ENCODE measurements at regions not wholly inside any gene's neighbourhood (a gene's known extent, or its start where the extent isn't known, plus 50 kb on each side); places are given as distances from the start of the nearest gene placed in this dataset.

GRCh38 chr15:46617507-46617906 lies 982.7 kb downstream of the SQOR start:
- POLR2A ChIA-PET: no interaction called here

GRCh38 chr15:46618984-46619383 lies 984.2 kb downstream of the SQOR start:
- POLR2A ChIA-PET: no interaction called here
- no peak for ATAC-seq

More at GRCh38 chr15:46617507-46617906, 982.7 kb downstream of the SQOR start:
- H3K36me3 Mint-ChIP-seq: peaks cover 0 to 5% (median 0%) of the 10 kb centered on the region in 3 donors
- DNase-seq (no peak), ATAC-seq (no peak)
- no peak overlapping the region for H3K27ac Mint-ChIP-seq
- H3K4me1 Mint-ChIP-seq: no peaks in the 10 kb centered on the region
- H3K9me3 Mint-ChIP-seq: peaks cover 0 to 28% (median 5%) of the 10 kb centered on the region in 9 donors
- H3K4me3 Mint-ChIP-seq: no peak overlapping the region
- no peaks in the 10 kb centered on the region for H3K27me3 Mint-ChIP-seq

GRCh38 chr15:46620392-46621013 lies 985.7 kb downstream of the SQOR start:
- H3K36me3 Mint-ChIP-seq: peaks cover 0 to 5% (median 0%) of the 10 kb centered on the region in 3 donors
- no peak overlapping the region for H3K27ac Mint-ChIP-seq
- peaks cover 0 to 36% (median 13%) of the 10 kb centered on the region in 9 donors for H3K9me3 Mint-ChIP-seq
- H3K4me1 Mint-ChIP-seq: no peaks in the 10 kb centered on the region
- H3K4me3 Mint-ChIP-seq: no peak overlapping the region
- POLR2A ChIA-PET: no interaction called here
- ATAC-seq (no peak), DNase-seq (no peak)
- H3K27me3 Mint-ChIP-seq: no peaks in the 10 kb centered on the region

More at GRCh38 chr15:46618984-46619383, 984.2 kb downstream of the SQOR start:
- Mint-ChIP-seq H3K9me3 (peaks cover 0 to 28% (median 5%) of the 10 kb centered on the region in 9 donors), H3K4me3 (no peak overlapping the region), H3K36me3 (peaks cover 0 to 5% (median 0%) of the 10 kb centered on the region in 3 donors), H3K4me1 (no peaks in the 10 kb centered on the region), H3K27me3 (no peaks in the 10 kb centered on the region), H3K27ac (no peak overlapping the region)
- DNase-seq: no peak

GRCh38 chr15:46622851-46623250 lies 988.0 kb downstream of the SQOR start:
- H3K27me3 Mint-ChIP-seq: no peaks in the 10 kb centered on the region

GRCh38 chr15:46636206-46636605 lies 1001.4 kb downstream of the SQOR start:
- POLR2A ChIA-PET: no interaction called here
- Mint-ChIP-seq H3K9me3 (peaks cover 0 to 9% (median 3%) of the 10 kb centered on the region in 9 donors), H3K36me3 (no peaks in the 10 kb centered on the region), H3K27ac (no peak overlapping the region), H3K27me3 (peaks cover 0 to 2% (median 0%) of the 10 kb centered on the region in 5 donors), H3K4me1 (no peaks in the 10 kb centered on the region), H3K4me3 (no peak overlapping the region)
- no peak for ATAC-seq
- no peak for DNase-seq

More at GRCh38 chr15:46622851-46623250, 988.0 kb downstream of the SQOR start:
- Mint-ChIP-seq H3K9me3 (peaks cover 0 to 33% (median 10%) of the 10 kb centered on the region in 9 donors), H3K4me1 (no peaks in the 10 kb centered on the region), H3K4me3 (no peak overlapping the region), H3K27ac (no peak overlapping the region), H3K36me3 (peaks cover 0 to 6% (median 0%) of the 10 kb centered on the region in 3 donors)
- ATAC-seq: no peak
- no peak for DNase-seq
- POLR2A ChIA-PET: no interaction called here

GRCh38 chr15:46644501-46645481 lies 1010.0 kb downstream of the SQOR start:
- no peaks in the 10 kb centered on the region for H3K36me3 Mint-ChIP-seq
- peaks cover 0 to 11% (median 2%) of the 10 kb centered on the region in 9 donors for H3K9me3 Mint-ChIP-seq

GRCh38 chr15:46646490-46646889 lies 1011.7 kb downstream of the SQOR start:
- POLR2A ChIA-PET: no interaction called here
- peaks cover 0 to 1% (median 0%) of the 10 kb centered on the region in 5 donors for H3K27me3 Mint-ChIP-seq
- DNase-seq: no peak
- H3K4me3 Mint-ChIP-seq: no peak overlapping the region
- ATAC-seq: no peak
- no peaks in the 10 kb centered on the region for H3K4me1 Mint-ChIP-seq
- no peaks in the 10 kb centered on the region for H3K36me3 Mint-ChIP-seq
- H3K9me3 Mint-ChIP-seq: peaks cover 0 to 13% (median 0%) of the 10 kb centered on the region in 9 donors
- H3K27ac Mint-ChIP-seq: no peak overlapping the region

More at GRCh38 chr15:46644501-46645481, 1010.0 kb downstream of the SQOR start:
- ATAC-seq (no peak), DNase-seq (no peak)
- Mint-ChIP-seq H3K4me3 (no peak overlapping the region), H3K4me1 (no peaks in the 10 kb centered on the region), H3K27ac (no peak overlapping the region), H3K27me3 (peaks cover 0 to 1% (median 0%) of the 10 kb centered on the region in 5 donors)
- POLR2A ChIA-PET: no interaction called here

GRCh38 chr15:46647046-46647445 lies 1012.2 kb downstream of the SQOR start:
- peaks cover 0 to 13% (median 0%) of the 10 kb centered on the region in 9 donors for H3K9me3 Mint-ChIP-seq
- peaks cover 0 to 1% (median 0%) of the 10 kb centered on the region in 5 donors for H3K27me3 Mint-ChIP-seq
- DNase-seq: no peak
- no peak overlapping the region for H3K27ac Mint-ChIP-seq
- H3K4me3 Mint-ChIP-seq: no peak overlapping the region
- POLR2A ChIA-PET: no interaction called here
- H3K4me1 Mint-ChIP-seq: no peaks in the 10 kb centered on the region
- no peak for ATAC-seq
- H3K36me3 Mint-ChIP-seq: no peaks in the 10 kb centered on the region

GRCh38 chr15:46652266-46652665 lies 1017.4 kb downstream of the SQOR start:
- Mint-ChIP-seq H3K27ac (no peak overlapping the region), H3K9me3 (peaks cover 0 to 6% (median 0%) of the 10 kb centered on the region in 9 donors), H3K36me3 (no peaks in the 10 kb centered on the region), H3K4me3 (no peak overlapping the region), H3K27me3 (no peaks in the 10 kb centered on the region), H3K4me1 (no peaks in the 10 kb centered on the region)
- POLR2A ChIA-PET: no interaction called here
- DNase-seq: no peak
- no peak for ATAC-seq

GRCh38 chr15:46654993-46655392 lies 1020.2 kb downstream of the SQOR start:
- Mint-ChIP-seq H3K9me3 (peaks cover 0 to 16% (median 0%) of the 10 kb centered on the region in 9 donors), H3K27ac (no peak overlapping the region), H3K36me3 (no peaks in the 10 kb centered on the region), H3K4me1 (no peaks in the 10 kb centered on the region), H3K27me3 (no peaks in the 10 kb centered on the region), H3K4me3 (no peak overlapping the region)
- DNase-seq (no peak), ATAC-seq (no peak)
- POLR2A ChIA-PET: no interaction called here

GRCh38 chr15:46660096-46660842 lies 1025.4 kb downstream of the SQOR start:
- Mint-ChIP-seq H3K27ac (no peak overlapping the region), H3K4me3 (no peak overlapping the region), H3K27me3 (no peaks in the 10 kb centered on the region), H3K36me3 (no peaks in the 10 kb centered on the region), H3K9me3 (peaks cover 0 to 31% (median 5%) of the 10 kb centered on the region in 9 donors), H3K4me1 (no peaks in the 10 kb centered on the region)
- ATAC-seq (no peak), DNase-seq (no peak)
- POLR2A ChIA-PET: no interaction called here

GRCh38 chr15:46670258-46670657 lies 1035.4 kb downstream of the SQOR start:
- Mint-ChIP-seq H3K27ac (no peak overlapping the region), H3K9me3 (peaks cover 0 to 11% (median 6%) of the 10 kb centered on the region in 9 donors), H3K4me3 (no peak overlapping the region), H3K36me3 (no peaks in the 10 kb centered on the region), H3K27me3 (peaks cover 0 to 2% (median 0%) of the 10 kb centered on the region in 5 donors), H3K4me1 (no peaks in the 10 kb centered on the region)
- POLR2A ChIA-PET: no interaction called here
- ATAC-seq (no peak), DNase-seq (no peak)

All from naive thymus-derived CD8-positive, alpha-beta T cell (primary cell).